WTC11 (cell line): ENCODE measurements at regions not wholly inside any gene's neighbourhood (a gene's known extent, or its start where the extent isn't known, plus 50 kb on each side); places are given as distances from the start of the nearest gene placed in this dataset.

ENCODE experiments used
- TF ChIP-seq, protein P1 (sequence below): sonication (generic); formaldehyde crosslinking; IDR thresholded peaks from 2 replicates; pipeline ENCODE4 v1.8.1; 2023; ENCODE audit warnings: mild to moderate bottlenecking, missing genetic modification reagents, borderline replicate concordance
- TF ChIP-seq, protein P2 (sequence below): sonication (generic); formaldehyde crosslinking; conservative IDR thresholded peaks from 2 replicates; pipeline ENCODE4 v1.8.1; 2023; ENCODE audit warnings: mild to moderate bottlenecking, low read depth, missing genetic modification reagents, moderate library complexity
- TF ChIP-seq, protein P3 (sequence below): fragments of 200-600 bp; IDR thresholded peaks from 2 replicates; pipeline ENCODE4 v1.8.0; 2022; ENCODE audit warnings: antibody characterized with exemption

DNA sequence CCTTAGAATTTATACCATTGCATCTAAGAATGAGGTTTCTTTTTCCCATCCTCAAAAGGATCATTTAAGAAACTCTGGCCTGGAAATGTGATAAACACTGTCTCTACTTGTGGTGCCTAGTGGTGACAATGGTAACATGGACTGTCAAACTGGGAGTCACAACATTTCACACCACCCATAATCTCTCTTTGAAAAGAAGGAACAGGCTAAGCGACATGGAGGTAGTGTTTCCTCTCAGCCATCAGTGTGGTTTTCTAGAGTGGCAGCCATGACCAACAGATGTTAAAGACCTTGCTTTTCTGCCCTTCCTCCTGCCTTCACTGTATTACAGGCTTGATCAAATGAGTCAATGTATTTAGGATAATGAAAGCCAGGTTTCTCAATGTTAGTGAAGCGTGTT lies 283.1 kb upstream of the STAC start:
- TF ChIP-seq, protein P1, sequence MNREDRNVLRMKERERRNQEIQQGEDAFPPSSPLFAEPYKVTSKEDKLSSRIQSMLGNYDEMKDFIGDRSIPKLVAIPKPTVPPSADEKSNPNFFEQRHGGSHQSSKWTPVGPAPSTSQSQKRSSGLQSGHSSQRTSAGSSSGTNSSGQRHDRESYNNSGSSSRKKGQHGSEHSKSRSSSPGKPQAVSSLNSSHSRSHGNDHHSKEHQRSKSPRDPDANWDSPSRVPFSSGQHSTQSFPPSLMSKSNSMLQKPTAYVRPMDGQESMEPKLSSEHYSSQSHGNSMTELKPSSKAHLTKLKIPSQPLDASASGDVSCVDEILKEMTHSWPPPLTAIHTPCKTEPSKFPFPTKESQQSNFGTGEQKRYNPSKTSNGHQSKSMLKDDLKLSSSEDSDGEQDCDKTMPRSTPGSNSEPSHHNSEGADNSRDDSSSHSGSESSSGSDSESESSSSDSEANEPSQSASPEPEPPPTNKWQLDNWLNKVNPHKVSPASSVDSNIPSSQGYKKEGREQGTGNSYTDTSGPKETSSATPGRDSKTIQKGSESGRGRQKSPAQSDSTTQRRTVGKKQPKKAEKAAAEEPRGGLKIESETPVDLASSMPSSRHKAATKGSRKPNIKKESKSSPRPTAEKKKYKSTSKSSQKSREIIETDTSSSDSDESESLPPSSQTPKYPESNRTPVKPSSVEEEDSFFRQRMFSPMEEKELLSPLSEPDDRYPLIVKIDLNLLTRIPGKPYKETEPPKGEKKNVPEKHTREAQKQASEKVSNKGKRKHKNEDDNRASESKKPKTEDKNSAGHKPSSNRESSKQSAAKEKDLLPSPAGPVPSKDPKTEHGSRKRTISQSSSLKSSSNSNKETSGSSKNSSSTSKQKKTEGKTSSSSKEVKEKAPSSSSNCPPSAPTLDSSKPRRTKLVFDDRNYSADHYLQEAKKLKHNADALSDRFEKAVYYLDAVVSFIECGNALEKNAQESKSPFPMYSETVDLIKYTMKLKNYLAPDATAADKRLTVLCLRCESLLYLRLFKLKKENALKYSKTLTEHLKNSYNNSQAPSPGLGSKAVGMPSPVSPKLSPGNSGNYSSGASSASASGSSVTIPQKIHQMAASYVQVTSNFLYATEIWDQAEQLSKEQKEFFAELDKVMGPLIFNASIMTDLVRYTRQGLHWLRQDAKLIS = no peak
- TF ChIP-seq, protein P2, sequence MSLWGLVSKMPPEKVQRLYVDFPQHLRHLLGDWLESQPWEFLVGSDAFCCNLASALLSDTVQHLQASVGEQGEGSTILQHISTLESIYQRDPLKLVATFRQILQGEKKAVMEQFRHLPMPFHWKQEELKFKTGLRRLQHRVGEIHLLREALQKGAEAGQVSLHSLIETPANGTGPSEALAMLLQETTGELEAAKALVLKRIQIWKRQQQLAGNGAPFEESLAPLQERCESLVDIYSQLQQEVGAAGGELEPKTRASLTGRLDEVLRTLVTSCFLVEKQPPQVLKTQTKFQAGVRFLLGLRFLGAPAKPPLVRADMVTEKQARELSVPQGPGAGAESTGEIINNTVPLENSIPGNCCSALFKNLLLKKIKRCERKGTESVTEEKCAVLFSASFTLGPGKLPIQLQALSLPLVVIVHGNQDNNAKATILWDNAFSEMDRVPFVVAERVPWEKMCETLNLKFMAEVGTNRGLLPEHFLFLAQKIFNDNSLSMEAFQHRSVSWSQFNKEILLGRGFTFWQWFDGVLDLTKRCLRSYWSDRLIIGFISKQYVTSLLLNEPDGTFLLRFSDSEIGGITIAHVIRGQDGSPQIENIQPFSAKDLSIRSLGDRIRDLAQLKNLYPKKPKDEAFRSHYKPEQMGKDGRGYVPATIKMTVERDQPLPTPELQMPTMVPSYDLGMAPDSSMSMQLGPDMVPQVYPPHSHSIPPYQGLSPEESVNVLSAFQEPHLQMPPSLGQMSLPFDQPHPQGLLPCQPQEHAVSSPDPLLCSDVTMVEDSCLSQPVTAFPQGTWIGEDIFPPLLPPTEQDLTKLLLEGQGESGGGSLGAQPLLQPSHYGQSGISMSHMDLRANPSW (CRISPR knock-in tag) = no peak
- TF ChIP-seq, protein P3, sequence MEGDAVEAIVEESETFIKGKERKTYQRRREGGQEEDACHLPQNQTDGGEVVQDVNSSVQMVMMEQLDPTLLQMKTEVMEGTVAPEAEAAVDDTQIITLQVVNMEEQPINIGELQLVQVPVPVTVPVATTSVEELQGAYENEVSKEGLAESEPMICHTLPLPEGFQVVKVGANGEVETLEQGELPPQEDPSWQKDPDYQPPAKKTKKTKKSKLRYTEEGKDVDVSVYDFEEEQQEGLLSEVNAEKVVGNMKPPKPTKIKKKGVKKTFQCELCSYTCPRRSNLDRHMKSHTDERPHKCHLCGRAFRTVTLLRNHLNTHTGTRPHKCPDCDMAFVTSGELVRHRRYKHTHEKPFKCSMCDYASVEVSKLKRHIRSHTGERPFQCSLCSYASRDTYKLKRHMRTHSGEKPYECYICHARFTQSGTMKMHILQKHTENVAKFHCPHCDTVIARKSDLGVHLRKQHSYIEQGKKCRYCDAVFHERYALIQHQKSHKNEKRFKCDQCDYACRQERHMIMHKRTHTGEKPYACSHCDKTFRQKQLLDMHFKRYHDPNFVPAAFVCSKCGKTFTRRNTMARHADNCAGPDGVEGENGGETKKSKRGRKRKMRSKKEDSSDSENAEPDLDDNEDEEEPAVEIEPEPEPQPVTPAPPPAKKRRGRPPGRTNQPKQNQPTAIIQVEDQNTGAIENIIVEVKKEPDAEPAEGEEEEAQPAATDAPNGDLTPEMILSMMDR = no peak
